OCI-LY1 (cell line): ENCODE measurements at regions not wholly inside any gene's neighbourhood (a gene's known extent, or its start where the extent isn't known, plus 50 kb on each side); places are given as distances from the start of the nearest gene placed in this dataset.

Experiments used
- H2AFZ ChIP-seq: fragments of 200-600 bp; sonication (generic), shearing (Covaris generic); 2 replicates; pipeline ENCODE4 v1.6.0; 2014; ENCODE audit warnings: antibody characterized with exemption, mild to moderate bottlenecking, low read length
- H3F3A ChIP-seq: fragments of 200-600 bp; sonication (generic), shearing (Covaris generic); 2 replicates; pipeline ENCODE4 v1.6.0; 2014; ENCODE audit warnings: mild to moderate bottlenecking, antibody characterized with exemption, low read length, moderate library complexity; ENCODE audit not compliant: insufficient read depth
- H3K27ac ChIP-seq: fragments of 200-600 bp; sonication (generic); 2 replicates; pipeline ENCODE4 v1.5.1; 2014; ENCODE audit warnings: low read length, mixed run types, mild to moderate bottlenecking, low read depth; ENCODE audit not compliant: poor library complexity, severe bottlenecking
- H3K27me3 ChIP-seq: fragments of 200-600 bp; sonication (generic); 2 replicates; pipeline ENCODE4 v1.6.0; 2014; ENCODE audit warnings: antibody characterized with exemption, mild to moderate bottlenecking, low read length, moderate library complexity; ENCODE audit not compliant: insufficient read depth
- H3K36me3 ChIP-seq: fragments of 200-600 bp; sonication (generic); 2 replicates; pipeline ENCODE4 v1.6.1; 2014; ENCODE audit warnings: mild to moderate bottlenecking, antibody characterized with exemption, low read length, moderate library complexity, mixed read lengths; ENCODE audit not compliant: insufficient read depth
- H3K4me1 ChIP-seq: fragments of 200-600 bp; sonication (generic); 2 replicates; pipeline ENCODE4 v1.5.1; 2014; ENCODE audit warnings: mild to moderate bottlenecking, low read length, moderate library complexity; ENCODE audit not compliant: insufficient read depth, severe bottlenecking
- H3K4me2 ChIP-seq: fragments of 200-600 bp; sonication (generic), shearing (Covaris generic); 2 replicates; pipeline ENCODE4 v1.6.1; 2014; ENCODE audit warnings: low read length
- H3K4me3 ChIP-seq: fragments of 200-600 bp; sonication (generic); 2 replicates; pipeline ENCODE4 v1.5.1; 2014; ENCODE audit warnings: low read length, low read depth, mild to moderate bottlenecking, mixed read lengths; ENCODE audit not compliant: poor library complexity, severe bottlenecking
- H3K79me2 ChIP-seq: fragments of 200-600 bp; shearing (Covaris generic); 2 replicates; pipeline ENCODE4 v1.6.1; 2016; ENCODE audit warnings: mixed run types, low read length, mixed read lengths; ENCODE audit not compliant: insufficient read depth
- H3K9ac ChIP-seq: fragments of 200-600 bp; sonication (generic), shearing (Covaris generic); 2 replicates; pipeline ENCODE4 v1.6.1; 2014; ENCODE audit warnings: mild to moderate bottlenecking, low read length, mixed read lengths
- H3K9me2 ChIP-seq: fragments of 200-600 bp; sonication (generic), shearing (Covaris generic); 2 replicates; pipeline ENCODE4 v1.6.1; 2014; ENCODE audit warnings: low read depth, mild to moderate bottlenecking, low read length, mixed read lengths
- H3K9me3 ChIP-seq: fragments of 200-600 bp; shearing (Covaris generic); 2 replicates; pipeline ENCODE4 v1.6.1; 2014; ENCODE audit warnings: low read length, mixed read lengths
- H4K20me1 ChIP-seq: fragments of 200-600 bp; sonication (generic), shearing (Covaris generic); 2 replicates; pipeline ENCODE4 v1.6.0; 2016; ENCODE audit warnings: mild to moderate bottlenecking, low read length; ENCODE audit not compliant: insufficient read depth
- EZH2 ChIP-seq: fragments of 200-600 bp; sonication (generic), shearing (Covaris generic); IDR thresholded peaks from 2 replicates; pipeline ENCODE4 v1.8.0; 2017; ENCODE audit warnings: borderline replicate concordance, mixed run types, mild to moderate bottlenecking, antibody characterized with exemption, low read length, moderate library complexity, mixed read lengths
- TF ChIP-seq, protein P1 (sequence below): fragments of 200-600 bp; sonication (generic), shearing (Covaris generic); IDR thresholded peaks from 2 replicates; pipeline ENCODE4 v1.5.1; 2017; ENCODE audit warnings: mild to moderate bottlenecking, antibody characterized with exemption, low read length, moderate library complexity, mixed read lengths

DNA sequence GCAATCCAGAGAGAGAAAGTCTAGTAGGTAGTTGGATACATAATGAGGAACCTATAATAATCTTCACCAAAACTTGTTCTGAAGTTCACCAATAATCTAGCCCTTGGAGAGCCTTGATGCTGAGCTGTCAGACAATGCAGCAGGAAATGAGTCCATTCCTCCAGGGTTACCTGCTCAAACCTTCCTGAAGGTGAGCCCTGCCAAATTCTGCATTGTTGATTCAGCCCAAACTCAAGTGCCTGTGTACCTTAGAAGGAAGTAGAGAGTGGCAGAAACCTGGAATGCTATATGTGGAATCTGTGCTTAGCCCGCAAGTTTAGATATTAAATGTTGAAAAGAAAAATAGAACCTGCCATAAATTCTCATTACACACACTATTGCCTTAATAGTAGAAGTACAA lies 77.4 kb upstream of the SPON1 start:
- H3K36me3 ChIP-seq = no peaks in the 10 kb centered on the region
- no peaks in the 10 kb centered on the region for H3K9me3 ChIP-seq
- no peaks in the 10 kb centered on the region for H3K4me1 ChIP-seq
- no peaks in the 10 kb centered on the region for H3K79me2 ChIP-seq
- no peak overlapping the region for H3K27ac ChIP-seq
- no peak overlapping the region for H3K9ac ChIP-seq
- H3K27me3 ChIP-seq = no peaks in the 10 kb centered on the region
- H4K20me1 ChIP-seq = no peaks in the 10 kb centered on the region
- H3K9me2 ChIP-seq = no peaks in the 10 kb centered on the region
- no peak overlapping the region for H2AFZ ChIP-seq
- no peaks in the 10 kb centered on the region for H3F3A ChIP-seq
- H3K4me2 ChIP-seq = no peak overlapping the region
- no peak for TF ChIP-seq EZH2
- TF ChIP-seq, protein P1, sequence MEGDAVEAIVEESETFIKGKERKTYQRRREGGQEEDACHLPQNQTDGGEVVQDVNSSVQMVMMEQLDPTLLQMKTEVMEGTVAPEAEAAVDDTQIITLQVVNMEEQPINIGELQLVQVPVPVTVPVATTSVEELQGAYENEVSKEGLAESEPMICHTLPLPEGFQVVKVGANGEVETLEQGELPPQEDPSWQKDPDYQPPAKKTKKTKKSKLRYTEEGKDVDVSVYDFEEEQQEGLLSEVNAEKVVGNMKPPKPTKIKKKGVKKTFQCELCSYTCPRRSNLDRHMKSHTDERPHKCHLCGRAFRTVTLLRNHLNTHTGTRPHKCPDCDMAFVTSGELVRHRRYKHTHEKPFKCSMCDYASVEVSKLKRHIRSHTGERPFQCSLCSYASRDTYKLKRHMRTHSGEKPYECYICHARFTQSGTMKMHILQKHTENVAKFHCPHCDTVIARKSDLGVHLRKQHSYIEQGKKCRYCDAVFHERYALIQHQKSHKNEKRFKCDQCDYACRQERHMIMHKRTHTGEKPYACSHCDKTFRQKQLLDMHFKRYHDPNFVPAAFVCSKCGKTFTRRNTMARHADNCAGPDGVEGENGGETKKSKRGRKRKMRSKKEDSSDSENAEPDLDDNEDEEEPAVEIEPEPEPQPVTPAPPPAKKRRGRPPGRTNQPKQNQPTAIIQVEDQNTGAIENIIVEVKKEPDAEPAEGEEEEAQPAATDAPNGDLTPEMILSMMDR = no peak
- no peak overlapping the region for H3K4me3 ChIP-seq

DNA sequence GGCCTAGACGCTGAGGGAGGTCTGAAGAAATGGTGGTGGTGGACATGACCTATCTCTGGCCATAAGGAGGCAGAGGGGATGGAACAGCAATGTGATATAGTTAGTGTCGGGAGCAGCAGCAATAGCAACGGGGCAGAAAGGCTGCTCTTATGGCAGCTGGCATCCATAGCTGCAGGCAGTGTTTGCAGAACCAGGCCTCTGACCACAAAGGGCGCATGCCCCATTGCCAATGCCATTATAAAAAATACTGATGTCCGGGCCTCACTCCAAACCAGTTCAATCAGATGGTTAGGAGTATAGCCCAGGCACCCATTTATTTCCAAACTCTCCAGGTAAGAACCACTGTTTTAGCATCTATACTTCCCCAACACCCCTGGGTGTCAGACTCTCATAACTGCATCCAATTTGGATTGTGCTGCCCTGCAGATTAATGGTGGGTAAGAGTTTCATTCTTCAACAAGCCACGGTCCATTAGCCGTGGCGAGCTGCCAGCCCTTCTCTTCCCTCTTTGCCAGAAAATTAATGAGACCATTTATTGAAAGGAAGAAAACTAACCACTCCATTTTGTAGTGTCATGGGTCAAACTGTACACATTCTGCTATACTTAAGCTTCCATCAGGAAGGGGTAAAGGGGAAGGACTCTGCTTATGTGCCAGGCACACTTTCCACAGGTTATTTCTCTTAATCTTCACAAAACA lies 72.8 kb upstream of the SPON1 start:
- H3K9me3 ChIP-seq = no peaks in the 10 kb centered on the region

DNA sequence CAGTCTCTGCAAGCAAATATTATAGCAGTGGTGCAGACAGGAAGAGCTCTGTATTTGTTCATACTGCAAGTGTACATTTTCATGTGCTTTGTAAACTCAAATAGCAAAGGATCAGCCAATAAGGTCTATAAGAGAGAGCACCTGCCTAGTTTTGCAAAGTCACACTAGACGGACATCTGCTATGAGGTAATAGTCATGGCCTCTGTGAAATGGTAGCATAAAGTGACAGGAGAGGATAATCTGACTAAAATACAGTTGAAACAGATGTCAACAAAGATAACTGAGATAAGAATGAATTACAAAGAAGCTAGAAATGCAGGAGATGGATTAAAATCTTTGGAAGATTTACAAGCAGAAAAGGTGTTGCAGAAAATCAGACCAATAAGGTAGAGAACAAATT lies 70.6 kb upstream of the SPON1 start:
- no peaks in the 10 kb centered on the region for H3K27me3 ChIP-seq
- H3F3A ChIP-seq = no peaks in the 10 kb centered on the region
- H3K9ac ChIP-seq = no peak overlapping the region
- H3K9me3 ChIP-seq = no peaks in the 10 kb centered on the region
- no peak overlapping the region for H2AFZ ChIP-seq
- H4K20me1 ChIP-seq = no peaks in the 10 kb centered on the region
- no peak overlapping the region for H3K27ac ChIP-seq
- TF ChIP-seq EZH2 = no peak
- TF ChIP-seq, protein P1 = no peak
- H3K4me3 ChIP-seq = no peak overlapping the region
- no peaks in the 10 kb centered on the region for H3K9me2 ChIP-seq
- H3K79me2 ChIP-seq = no peaks in the 10 kb centered on the region
- H3K36me3 ChIP-seq = no peaks in the 10 kb centered on the region
- no peaks in the 10 kb centered on the region for H3K4me1 ChIP-seq
- no peak overlapping the region for H3K4me2 ChIP-seq

More for the DNA sequence above, 72.8 kb upstream of the SPON1 start:
- H3K9me2 ChIP-seq = no peaks in the 10 kb centered on the region
- H3K79me2 ChIP-seq = no peaks in the 10 kb centered on the region
- TF ChIP-seq, protein P1 = no peak
- TF ChIP-seq EZH2 = no peak
- H3K36me3 ChIP-seq = no peaks in the 10 kb centered on the region
- H2AFZ ChIP-seq = no peak overlapping the region
- no peaks in the 10 kb centered on the region for H3K27me3 ChIP-seq
- no peaks in the 10 kb centered on the region for H4K20me1 ChIP-seq
- no peak overlapping the region for H3K4me3 ChIP-seq
- no peak overlapping the region for H3K27ac ChIP-seq
- no peak overlapping the region for H3K4me2 ChIP-seq
- no peak overlapping the region for H3K9ac ChIP-seq
- H3K4me1 ChIP-seq = no peaks in the 10 kb centered on the region
- no peaks in the 10 kb centered on the region for H3F3A ChIP-seq
